H9 (cell line): ENCODE measurements at regions not wholly inside any gene's neighbourhood (a gene's known extent, or its start where the extent isn't known, plus 50 kb on each side); places are given as distances from the start of the nearest gene placed in this dataset.

ENCODE experiments used
- DNase-seq: peaks from one replicate; pipeline ENCODE4 v3.0.0-alpha.2; 2017
- H2AFZ ChIP-seq: one replicate; pipeline ENCODE4 v1.6.1; 2013; ENCODE audit warnings: mild to moderate bottlenecking, low read length, control low read depth, moderate library complexity
- H2AK5ac ChIP-seq: 2 replicates; pipeline ENCODE4 v1.6.1; 2013; ENCODE audit warnings: low read length, control low read depth, mixed read lengths; ENCODE audit not compliant: insufficient read length
- H2BK120ac ChIP-seq: one replicate; pipeline ENCODE4 v1.6.1; 2013; ENCODE audit warnings: low read depth, mild to moderate bottlenecking, low read length, control low read depth, inconsistent platforms; ENCODE audit not compliant: poor library complexity, severe bottlenecking
- H2BK12ac ChIP-seq: 2 replicates; pipeline ENCODE4 v1.6.1; 2013; ENCODE audit warnings: low read length, control low read depth, mixed read lengths, low read depth; ENCODE audit not compliant: insufficient read length
- H2BK15ac ChIP-seq: 2 replicates; pipeline ENCODE4 v1.6.1; 2013; ENCODE audit warnings: low read depth, low read length, control low read depth
- H2BK20ac ChIP-seq: one replicate; pipeline ENCODE4 v1.6.1; 2013; ENCODE audit warnings: low read depth, mild to moderate bottlenecking, low read length, control low read depth, inconsistent platforms; ENCODE audit not compliant: poor library complexity, severe bottlenecking
- H2BK5ac ChIP-seq: 2 replicates; pipeline ENCODE4 v1.6.1; 2013; ENCODE audit warnings: low read length, control low read depth, mixed read lengths; ENCODE audit not compliant: insufficient read length
- H3K14ac ChIP-seq: 2 replicates; pipeline ENCODE4 v1.6.1; 2013; ENCODE audit warnings: low read length, control low read depth; ENCODE audit not compliant: insufficient read depth
- H3K18ac ChIP-seq: 2 replicates; pipeline ENCODE4 v1.6.1; 2013; ENCODE audit warnings: low read depth, mild to moderate bottlenecking, mixed read lengths, low read length, control low read depth; ENCODE audit not compliant: insufficient read length
- H3K23ac ChIP-seq: 2 replicates; pipeline ENCODE4 v1.6.1; 2013; ENCODE audit warnings: low read length, control low read depth, mixed read lengths, low read depth; ENCODE audit not compliant: insufficient read length
- H3K23me2 ChIP-seq: 2 replicates; pipeline ENCODE4 v1.6.1; 2013; ENCODE audit warnings: low read depth, mild to moderate bottlenecking, mixed read lengths, low read length, control low read depth; ENCODE audit not compliant: insufficient read length, poor library complexity, severe bottlenecking
- H3K27ac ChIP-seq: 2 replicates; pipeline ENCODE4 v1.5.1; 2013; ENCODE audit warnings: low read length, control low read depth, mixed read lengths, low read depth; ENCODE audit not compliant: insufficient read length
- H3K27me3 ChIP-seq: 2 replicates; pipeline ENCODE4 v1.6.1; 2013; ENCODE audit warnings: low read length, control low read depth, inconsistent platforms; ENCODE audit not compliant: insufficient read depth
- H3K4ac ChIP-seq: 2 replicates; pipeline ENCODE4 v1.6.1; 2013; ENCODE audit warnings: low read depth, mild to moderate bottlenecking, control low read depth, inconsistent platforms, low read length, moderate library complexity
- H3K4me1 ChIP-seq: 2 replicates; pipeline ENCODE4 v1.6.1; 2013; ENCODE audit warnings: low read length, control low read depth, inconsistent platforms; ENCODE audit not compliant: insufficient read depth
- H3K4me2 ChIP-seq: 2 replicates; pipeline ENCODE4 v1.6.1; 2013; ENCODE audit warnings: low read length, control low read depth, mixed read lengths; ENCODE audit not compliant: insufficient read length, insufficient read depth
- H3K56ac ChIP-seq: 2 replicates; pipeline ENCODE4 v1.6.1; 2013; ENCODE audit warnings: low read depth, mild to moderate bottlenecking, mixed read lengths, low read length, control low read depth; ENCODE audit not compliant: insufficient read length
- H3K79me1 ChIP-seq: 2 replicates; pipeline ENCODE4 v1.6.1; 2013; ENCODE audit warnings: low read depth, mild to moderate bottlenecking, moderate library complexity, low read length, control low read depth, inconsistent platforms; ENCODE audit not compliant: insufficient read depth, poor library complexity, severe bottlenecking
- H3K79me2 ChIP-seq: 2 replicates; pipeline ENCODE4 v1.6.1; 2013; ENCODE audit warnings: low read length, control low read depth, inconsistent platforms; ENCODE audit not compliant: insufficient read depth
- H3K9ac ChIP-seq: 2 replicates; pipeline ENCODE4 v1.6.1; 2013; ENCODE audit warnings: low read length, control low read depth, mixed read lengths; ENCODE audit not compliant: insufficient read length; ENCODE audit errors: extremely low read depth
- H3K9me3 ChIP-seq: one replicate; pipeline ENCODE4 v1.6.1; 2013; ENCODE audit warnings: low read depth, low read length, inconsistent platforms; ENCODE audit not compliant: control insufficient read depth
- H3T11ph ChIP-seq: one replicate; pipeline ENCODE4 v1.6.1; 2013; ENCODE audit warnings: mild to moderate bottlenecking, low read length, control low read depth, inconsistent platforms
- H4K20me1 ChIP-seq: one replicate; pipeline ENCODE4 v1.6.1; 2013; ENCODE audit not compliant: control insufficient read depth, insufficient read length, insufficient read depth
- H4K5ac ChIP-seq: 2 replicates; pipeline ENCODE4 v1.6.1; 2013; ENCODE audit warnings: low read depth, mild to moderate bottlenecking, mixed read lengths, low read length, control low read depth; ENCODE audit not compliant: insufficient read length
- H4K8ac ChIP-seq: replicated peaks from 2 replicates; pipeline ENCODE4 v1.6.1; 2013; ENCODE audit warnings: low read length, control low read depth, mixed read lengths, low read depth; ENCODE audit not compliant: insufficient read length
- H4K91ac ChIP-seq: 2 replicates; pipeline ENCODE4 v1.6.1; 2013; ENCODE audit warnings: low read depth, mild to moderate bottlenecking, moderate library complexity, mixed read lengths, low read length, control low read depth; ENCODE audit not compliant: insufficient read length
- H3K27ac Mint-ChIP-seq, 3 experiments: 2 replicates in 2 of 3; 3 replicates in 1 of 3; pipeline ENCODE4 v1.8.0; 2020 to 2021; ENCODE audit warnings: mixed read lengths in 3 of 3, mild to moderate bottlenecking in 1 of 3, moderate library complexity in 1 of 3
- H3K27me3 Mint-ChIP-seq: 2 replicates; pipeline ENCODE4 v1.8.0; 2021; ENCODE audit warnings: low read depth, mild to moderate bottlenecking, moderate library complexity, mixed read lengths
- H3K36me3 Mint-ChIP-seq, 3 experiments: 2 replicates in 2 of 3; 3 replicates in 1 of 3; pipeline ENCODE4 v1.8.0; 2020 to 2021; ENCODE audit warnings: low read depth in 3 of 3, mixed read lengths in 3 of 3; ENCODE audit not compliant: insufficient read depth in 1 of 3
- H3K4me1 Mint-ChIP-seq, 2 experiments: 2 replicates each; pipeline ENCODE4 v1.8.0; 2020; ENCODE audit warnings: mixed read lengths in 2 of 2
- H3K4me3 Mint-ChIP-seq, 2 experiments: 2 replicates in 1 of 2; 3 replicates in 1 of 2; pipeline ENCODE4 v1.8.0; 2020 to 2021; ENCODE audit warnings: mild to moderate bottlenecking in 2 of 2, mixed read lengths in 2 of 2, moderate library complexity in 1 of 2
- H3K9me3 Mint-ChIP-seq, 2 experiments: 2 replicates in 1 of 2; 3 replicates in 1 of 2; pipeline ENCODE4 v1.8.0; 2020; ENCODE audit warnings: mild to moderate bottlenecking in 2 of 2, mixed read lengths in 2 of 2, moderate library complexity in 1 of 2
- WGBS: extraction: QIAGEN DNeasy Blood & Tissue Kit; methylation state at CpG from one replicate; pipeline ENCODE4 v1.1.7; 2013; ENCODE audit warnings: missing lambda C conversion rate, low lambda C conversion rate, mixed read lengths; ENCODE audit not compliant: insufficient read length; ENCODE audit errors: extremely low coverage; 5-methylcytosine and 5-hydroxymethylcytosine counted together
- TF ChIP-seq, protein P1 (sequence below): fragments of 200-600 bp; sonication (generic); conservative IDR thresholded peaks from 3 replicates; pipeline ENCODE4 v1.8.0; 2021; ENCODE audit warnings: antibody characterized with exemption, mild to moderate bottlenecking

DNA sequence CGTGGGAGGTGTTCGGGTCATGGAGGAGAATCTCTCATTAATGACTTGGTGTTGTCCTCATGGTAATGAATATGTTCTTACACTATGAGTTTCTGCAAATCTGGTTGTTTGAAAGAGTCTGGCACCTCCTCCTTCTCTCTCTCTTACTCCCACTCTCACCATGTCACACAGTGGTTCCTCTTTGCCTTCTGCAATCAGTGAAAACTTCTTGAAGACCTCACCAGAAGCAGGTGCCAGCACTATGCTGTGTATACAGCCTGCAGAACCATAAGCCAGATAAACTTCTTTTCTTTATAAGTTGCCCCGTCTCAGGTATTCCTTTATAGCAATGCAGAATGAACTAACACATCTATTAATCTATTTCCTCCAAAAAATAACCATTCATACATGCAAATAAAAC lies 275.0 kb downstream of the ANTXR2 start:
- DNase-seq, result no peak
- Histone ChIP-seq H2BK20ac (no peak overlapping the region), H3K9ac (no peak overlapping the region), H3K79me1 (no peaks in the 10 kb centered on the region), H3K79me2 (no peaks in the 10 kb centered on the region), H3K14ac (no peak overlapping the region), H4K8ac (no peak overlapping the region), H3K23ac (no peak overlapping the region), H2AK5ac (no peak overlapping the region), H3K18ac (no peak overlapping the region), H2AFZ (no peak overlapping the region), H2BK12ac (no peak overlapping the region), H3K4me2 (no peak overlapping the region), H3K27me3 (no peaks in the 10 kb centered on the region), H2BK15ac (no peak overlapping the region), H3K27ac (no peak overlapping the region), H2BK120ac (no peak overlapping the region), H3T11ph (no peak overlapping the region), H2BK5ac (no peak overlapping the region), H4K20me1 (no peaks in the 10 kb centered on the region), H4K5ac (no peak overlapping the region), H3K56ac (no peak overlapping the region), H3K4ac (no peak overlapping the region), H3K9me3 (no peaks in the 10 kb centered on the region), H3K4me1 (no peaks in the 10 kb centered on the region), H4K91ac (no peak overlapping the region), H3K23me2 (no peaks in the 10 kb centered on the region)
- Mint-ChIP-seq H3K4me1 (peaks cover 3% of the 10 kb centered on the region in 2 experiments; a peak in 2 of 4 replicates), H3K9me3 (peaks cover 10 to 15% of the 10 kb centered on the region in 2 experiments; a peak in 3 of 5 replicates), H3K4me3 (no peak overlapping the region), H3K27me3 (no peaks in the 10 kb centered on the region), H3K27ac (no peak overlapping the region), H3K36me3 (peaks cover 0 to 4% (median 0%) of the 10 kb centered on the region in 3 experiments; a peak in 3 of 7 replicates)
- TF ChIP-seq, protein P1, sequence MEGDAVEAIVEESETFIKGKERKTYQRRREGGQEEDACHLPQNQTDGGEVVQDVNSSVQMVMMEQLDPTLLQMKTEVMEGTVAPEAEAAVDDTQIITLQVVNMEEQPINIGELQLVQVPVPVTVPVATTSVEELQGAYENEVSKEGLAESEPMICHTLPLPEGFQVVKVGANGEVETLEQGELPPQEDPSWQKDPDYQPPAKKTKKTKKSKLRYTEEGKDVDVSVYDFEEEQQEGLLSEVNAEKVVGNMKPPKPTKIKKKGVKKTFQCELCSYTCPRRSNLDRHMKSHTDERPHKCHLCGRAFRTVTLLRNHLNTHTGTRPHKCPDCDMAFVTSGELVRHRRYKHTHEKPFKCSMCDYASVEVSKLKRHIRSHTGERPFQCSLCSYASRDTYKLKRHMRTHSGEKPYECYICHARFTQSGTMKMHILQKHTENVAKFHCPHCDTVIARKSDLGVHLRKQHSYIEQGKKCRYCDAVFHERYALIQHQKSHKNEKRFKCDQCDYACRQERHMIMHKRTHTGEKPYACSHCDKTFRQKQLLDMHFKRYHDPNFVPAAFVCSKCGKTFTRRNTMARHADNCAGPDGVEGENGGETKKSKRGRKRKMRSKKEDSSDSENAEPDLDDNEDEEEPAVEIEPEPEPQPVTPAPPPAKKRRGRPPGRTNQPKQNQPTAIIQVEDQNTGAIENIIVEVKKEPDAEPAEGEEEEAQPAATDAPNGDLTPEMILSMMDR, result no peak
- WGBS, result no CpG with 5 or more reads among the region's 3 CpGs
